ENCODE measurements at regions not wholly inside any gene's neighbourhood (a gene's known extent, or its start where the extent isn't known, plus 50 kb on each side); places are given as distances from the start of the nearest gene placed in this dataset.

DNA sequence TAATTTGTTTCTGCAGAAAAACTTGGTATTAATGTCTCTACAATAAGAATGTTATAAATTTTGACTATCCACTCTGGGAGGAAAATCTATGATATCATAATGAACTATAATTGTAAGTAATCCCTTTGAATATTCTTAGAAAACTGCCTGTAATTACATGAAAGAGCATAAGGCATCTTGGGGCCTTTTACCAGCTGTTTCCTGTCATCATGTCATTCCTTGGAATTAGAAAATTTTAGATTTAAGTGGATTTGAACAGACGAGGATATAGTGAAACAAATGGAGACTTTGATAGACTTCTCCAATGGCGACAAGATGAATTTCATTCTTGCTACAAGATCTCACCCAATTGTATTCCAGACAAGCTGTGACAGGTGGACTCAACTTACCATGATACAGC, 423.4 kb upstream of the FLRT2 start:
- Histone ChIP-seq H3K9me3 (replicated peaks in 1 of 2; ENCODE audit: control insufficient read depth in 1 of 2, insufficient read depth in 1 of 2, low read length in 2 of 2) (peaks cover 0 to 10% of the 10 kb centered on the region in 2 donors), H3K9ac (ENCODE audit: insufficient read depth, low read length, poor library complexity, severe bottlenecking) (no peak overlapping the region), H2AFZ (ENCODE audit: insufficient read depth, low read depth, low read length, poor library complexity, severe bottlenecking) (no peak overlapping the region), H3K4me1 (ENCODE audit: control insufficient read depth in 1 of 2, insufficient read depth in 2 of 2, low read length in 2 of 2) (no peaks in the 10 kb centered on the region), H3K79me2 (ENCODE audit: insufficient read depth, low read length) (no peaks in the 10 kb centered on the region), H3K27ac (ENCODE audit: low read depth in 1 of 2, low read length in 2 of 2) (no peak overlapping the region), H3K27me3 (ENCODE audit: control insufficient read depth in 2 of 2, insufficient read depth in 2 of 2, low read length in 2 of 2) (no peaks in the 10 kb centered on the region), H4K20me1 (ENCODE audit: insufficient read depth, low read length) (no peaks in the 10 kb centered on the region), H3K4me3 (replicated peaks in 1 of 3; ENCODE audit: low read depth in 2 of 3, low read length in 3 of 3) (no peak overlapping the region), H3K4me2 (replicated peaks; ENCODE audit: extremely low read depth, low read length, poor library complexity, severe bottlenecking) (no peak overlapping the region), H3K36me3 (replicated peaks in 1 of 2; ENCODE audit: control insufficient read depth in 1 of 2, insufficient read depth in 2 of 2, low read length in 2 of 2) (no peaks in the 10 kb centered on the region)
- H3K36me3 Mint-ChIP-seq: no peaks in the 10 kb centered on the region
- no peak overlapping the region for H3K4me3 Mint-ChIP-seq
- peaks cover 0 to 2% (median 0%) of the 10 kb centered on the region in 3 donors for H3K27me3 Mint-ChIP-seq (ENCODE audit: low read depth in 3 of 3)
- no peak overlapping the region for H3K27ac Mint-ChIP-seq
- no CpG with 5 or more reads among the region's 2 CpGs for WGBS (ENCODE audit: insufficient coverage)
- no peak for TF ChIP-seq CTCF (IDR thresholded peaks at IDR 0.05)
- peaks cover 0 to 7% (median 4%) of the 10 kb centered on the region in 7 donors for H3K9me3 Mint-ChIP-seq
- no peaks in the 10 kb centered on the region for H3K4me1 Mint-ChIP-seq
- no peak for DNase-seq
- intact Hi-C loops (cut with micrococcal nuclease): no loop called here

GRCh38 chr14:85112762-85113161, 417.2 kb upstream of the FLRT2 start:
- Mint-ChIP-seq H3K36me3 (no peaks in the 10 kb centered on the region), H3K27me3 (ENCODE audit: low read depth in 3 of 3) (peaks cover 0 to 3% (median 0%) of the 10 kb centered on the region in 3 donors), H3K9me3 (peaks cover 5 to 13% (median 9%) of the 10 kb centered on the region in 7 donors), H3K27ac (no peak overlapping the region), H3K4me3 (no peak overlapping the region), H3K4me1 (no peaks in the 10 kb centered on the region)
- Histone ChIP-seq H3K9me3 (replicated peaks in 1 of 2; ENCODE audit: control insufficient read depth in 1 of 2, insufficient read depth in 1 of 2, low read length in 2 of 2) (peaks cover 9 to 13% of the 10 kb centered on the region in 2 donors), H3K27me3 (ENCODE audit: control insufficient read depth in 2 of 2, insufficient read depth in 2 of 2, low read length in 2 of 2) (no peaks in the 10 kb centered on the region), H3K27ac (ENCODE audit: low read depth in 1 of 2, low read length in 2 of 2) (no peak overlapping the region), H3K9ac (ENCODE audit: insufficient read depth, low read length, poor library complexity, severe bottlenecking) (no peak overlapping the region), H3K4me3 (replicated peaks in 1 of 3; ENCODE audit: low read depth in 2 of 3, low read length in 3 of 3) (no peak overlapping the region), H4K20me1 (ENCODE audit: insufficient read depth, low read length) (no peaks in the 10 kb centered on the region), H3K79me2 (ENCODE audit: insufficient read depth, low read length) (no peaks in the 10 kb centered on the region), H3K4me2 (replicated peaks; ENCODE audit: extremely low read depth, low read length, poor library complexity, severe bottlenecking) (no peak overlapping the region), H2AFZ (ENCODE audit: insufficient read depth, low read depth, low read length, poor library complexity, severe bottlenecking) (no peak overlapping the region), H3K4me1 (ENCODE audit: control insufficient read depth in 1 of 2, insufficient read depth in 2 of 2, low read length in 2 of 2) (no peaks in the 10 kb centered on the region), H3K36me3 (replicated peaks in 1 of 2; ENCODE audit: control insufficient read depth in 1 of 2, insufficient read depth in 2 of 2, low read length in 2 of 2) (no peaks in the 10 kb centered on the region)
- no peak for TF ChIP-seq CTCF (IDR thresholded peaks at IDR 0.05)
- intact Hi-C loops (cut with micrococcal nuclease): no loop called here
- WGBS (ENCODE audit: insufficient coverage): 86% methylated on average over 2 of the region's 2 CpGs
- no peak for DNase-seq

Measured in CD14-positive monocyte (primary cell).